K562 (cell line): ENCODE measurements at regions not wholly inside any gene's neighbourhood (a gene's known extent, or its start where the extent isn't known, plus 50 kb on each side); places are given as distances from the start of the nearest gene placed in this dataset.

Experiments
- ATAC-seq: fragments of 200-7000 bp; cut with Tn5 transposase; 3 replicates; pipeline ENCODE4 v1.9.1; 2020; ENCODE audit warnings: moderate library complexity
- BruUV-seq: library from RNA; stranded (reverse); fragments of 400-500 nt; replicated peaks from 2 replicates; lab custom pipeline; 2021; lab: Mats Ljungman, UMichigan
- CTCF ChIA-PET: fragments of 300-600 bp; formaldehyde crosslinking; extraction: SDS; loops from one replicate; lab custom pipeline; 2021; ENCODE audit warnings: low intra/inter-chr PET ratio; lab: Yijun Ruan, JAX
- POLR2A ChIA-PET: fragments of 300-600, 350-650 bp; sonication (Branson Sonifier 250); formaldehyde crosslinking; extraction: SDS; loops from one replicate; lab custom pipeline; 2021; ENCODE audit warnings: antibody characterized with exemption, inconsistent platforms; lab: Yijun Ruan, JAX
- DNase-seq, 4 experiments: peaks; one replicate each; pipeline versions ENCODE4 v3.0.0 to v3.0.0-alpha.2; 2011 to 2018; ENCODE audit warnings: low spot score in 3 of 4, mixed read lengths in 3 of 4; ENCODE audit errors: extremely low read depth in 1 of 4
- FAIRE-seq: peaks from 2 replicates; lab custom pipeline; 2011; peaks lifted over from hg19 to GRCh38; lab: Jason Lieb, UNC
- H2AFZ ChIP-seq: 2 replicates; pipeline ENCODE4 v1.6.0; 2011; ENCODE audit warnings: low read depth, low read length, control low read depth, inconsistent platforms
- H3K27ac ChIP-seq: fragments of 200-600 bp; 3 replicates; pipeline ENCODE4 v1.8.0; 2011; ENCODE audit warnings: low read depth, mild to moderate bottlenecking, control low read depth, inconsistent platforms, low read length, moderate library complexity, mixed read lengths; ENCODE audit errors: extremely low read depth
- H3K27me3 ChIP-seq, 2 experiments: fragments of 300-600 bp in 1 of 2; 2 replicates in 1 of 2; 3 replicates in 1 of 2; pipeline versions ENCODE4 v1.6.0 to v1.8.0; 2011; ENCODE audit warnings: inconsistent platforms in 2 of 2, low read length in 2 of 2, mild to moderate bottlenecking in 1 of 2, mixed read lengths in 1 of 2, moderate library complexity in 1 of 2; ENCODE audit not compliant: control insufficient read depth in 2 of 2, insufficient read depth in 2 of 2
- H3K36me3 ChIP-seq: fragments of 300-600 bp; 3 replicates; pipeline ENCODE4 v1.8.0; 2011; ENCODE audit warnings: mild to moderate bottlenecking, low read length, inconsistent platforms; ENCODE audit not compliant: control insufficient read depth, insufficient read depth
- H3K4me1 ChIP-seq, 2 experiments: fragments of 200-600 bp in 1 of 2; replicated peaks in 1 of 2; 2 replicates in 1 of 2; 3 replicates in 1 of 2; pipeline versions ENCODE4 v1.5.1 to v1.8.0; 2011; ENCODE audit warnings: inconsistent platforms in 2 of 2, low read length in 2 of 2, mild to moderate bottlenecking in 1 of 2, mixed read lengths in 1 of 2, moderate library complexity in 1 of 2; ENCODE audit not compliant: control insufficient read depth in 2 of 2, insufficient read depth in 2 of 2
- H3K4me2 ChIP-seq: 2 replicates; pipeline ENCODE4 v1.6.1; 2011; ENCODE audit warnings: low read length, control low read depth, inconsistent platforms, mixed read lengths; ENCODE audit not compliant: insufficient read depth
- H3K4me3 ChIP-seq: fragments of 200-600 bp; sonication (generic), shearing (Covaris generic); 2 replicates; pipeline ENCODE4 v1.5.1; 2016; ENCODE audit warnings: control low read depth, inconsistent platforms
- H3K79me2 ChIP-seq: fragments of 200-600 bp; 3 replicates; pipeline ENCODE4 v1.8.0; 2011; ENCODE audit warnings: low read length, inconsistent platforms; ENCODE audit not compliant: control insufficient read depth, insufficient read depth
- H3K9ac ChIP-seq, 2 experiments: 2 replicates each; pipeline versions ENCODE4 v1.6.0 to v1.6.1; 2011; ENCODE audit warnings: low read depth in 2 of 2, low read length in 2 of 2, control low read depth in 1 of 2, inconsistent platforms in 1 of 2, mild to moderate bottlenecking in 1 of 2, mixed read lengths in 1 of 2; ENCODE audit not compliant: insufficient read depth in 1 of 2
- H3K9me1 ChIP-seq: one replicate; pipeline ENCODE4 v1.6.0; 2011; ENCODE audit warnings: inconsistent platforms, mild to moderate bottlenecking, low read length, moderate library complexity; ENCODE audit not compliant: control insufficient read depth, insufficient read depth
- H3K9me3 ChIP-seq: replicated peaks from 2 replicates; pipeline ENCODE4 v1.5.1; 2011; ENCODE audit warnings: low read depth, low read length, inconsistent platforms; ENCODE audit not compliant: control insufficient read depth, insufficient read depth
- H4K20me1 ChIP-seq: replicated peaks from 2 replicates; pipeline ENCODE4 v1.6.1; 2011; ENCODE audit warnings: low read length, inconsistent platforms, mixed read lengths; ENCODE audit not compliant: control insufficient read depth, insufficient read depth
- CAMTA2 ChIP-seq: fragments of 250-450 bp; sonication (Bioruptor Pico); conservative IDR thresholded peaks from 2 replicates; pipeline ENCODE4 v1.5.1; 2022
- CHCHD3 ChIP-seq: fragments of 250-450 bp; sonication (Bioruptor Pico); IDR thresholded peaks from 2 replicates; pipeline ENCODE4 v2.1.2; 2022; ENCODE audit warnings: mild to moderate bottlenecking
- COPS2 ChIP-seq: fragments of 450-650 bp; conservative IDR thresholded peaks from 2 replicates; pipeline ENCODE4 v1.6.1; 2016; ENCODE audit warnings: mild to moderate bottlenecking, moderate library complexity
- CREB3 ChIP-seq: fragments of 450-650 bp; conservative IDR thresholded peaks from 2 replicates; pipeline ENCODE4 v1.6.1; 2016; ENCODE audit warnings: missing genetic modification characterization, low read depth, mild to moderate bottlenecking, missing compliant biosample characterization, moderate library complexity
- CTBP1 ChIP-seq: fragments of 450-650 bp; IDR thresholded peaks from 2 replicates; pipeline ENCODE4 v1.6.1; 2016; ENCODE audit warnings: borderline replicate concordance
- EGR1 ChIP-seq: fragments of 450-650 bp; conservative IDR thresholded peaks from 2 replicates; pipeline ENCODE4 v1.6.1; 2017; ENCODE audit warnings: mild to moderate bottlenecking
- FIP1L1 ChIP-seq: fragments of 200-400 bp; formaldehyde crosslinking; IDR thresholded peaks from 2 replicates; pipeline ENCODE4 v1.6.1; 2018; ENCODE audit warnings: mild to moderate bottlenecking, low read depth, low read length; ENCODE audit not compliant: poor library complexity, severe bottlenecking
- NCOR1 ChIP-seq: fragments of 450-650 bp; IDR thresholded peaks from 2 replicates; pipeline ENCODE4 v1.6.1; 2016; ENCODE audit warnings: mild to moderate bottlenecking, moderate library complexity
- POLR2AphosphoS5 ChIP-seq: IDR thresholded peaks from 2 replicates; pipeline ENCODE4 v1.6.1; 2011; ENCODE audit warnings: mild to moderate bottlenecking, low read depth, low read length, moderate library complexity; ENCODE audit not compliant: control insufficient read depth, insufficient read depth
- SMARCE1 ChIP-seq: fragments of 450-650 bp; IDR thresholded peaks from 2 replicates; pipeline ENCODE4 v1.7.1; 2016; ENCODE audit warnings: mild to moderate bottlenecking
- SPI1 ChIP-seq: IDR thresholded peaks from 2 replicates; pipeline ENCODE4 v1.6.1; 2011; ENCODE audit warnings: low read depth, low read length, control low read depth, borderline replicate concordance
- ZNF134 ChIP-seq: fragments of 250-450 bp; sonication (Bioruptor Pico); conservative IDR thresholded peaks from 2 replicates; pipeline ENCODE4 v1.4.0; 2020
- ZNF23 ChIP-seq: fragments of 250-450 bp; sonication (Bioruptor Pico); IDR thresholded peaks from 2 replicates; pipeline ENCODE4 v1.4.0; 2020; ENCODE audit warnings: mild to moderate bottlenecking
- in situ Hi-C: fragments of 300-500 bp; cut with MboI; formaldehyde crosslinking; loops from 4 replicates; pipeline ENCODE4 v1.15.0; 2018; ENCODE audit warnings: inconsistent platforms, mixed read lengths
- intact Hi-C: fragments of 100-400 bp; cut with micrococcal nuclease; formaldehyde crosslinking; loops from 2 replicates; pipeline ENCODE4 v1.14.2; 2022

GRCh38 chr1:55819011-55819410, 603.8 kb upstream of the USP24 start:
- BruUV-seq: no TSS peak
- in situ Hi-C loops: no loop called here
- ChIA-PET CTCF (no interaction called here), POLR2A (no interaction called here)
- Histone ChIP-seq H3K9ac (no peak overlapping the region), H3K27ac (no peak overlapping the region), H2AFZ (no peak overlapping the region), H3K79me2 (no peaks in the 10 kb centered on the region)
- intact Hi-C loops: no loop called here
- TF ChIP-seq NCOR1 (no peak), ZNF23 (no peak), EGR1 (no peak), CAMTA2 (CRISPR knock-in tag) (no peak), SMARCE1 (no peak), CTBP1 (no peak), POLR2AphosphoS5 (no peak), ZNF134 (no peak), COPS2 (no peak), CREB3 (tag) (no peak), FIP1L1 (no peak), SPI1 (no peak), CHCHD3 (CRISPR knock-in tag) (no peak)
- TF ChIP-seq, all 486 proteins: peak for 0
- H4K20me1 ChIP-seq: no peaks in the 10 kb centered on the region
- no peak overlapping the region for H3K4me2 ChIP-seq
- H3K36me3 ChIP-seq: no peaks in the 10 kb centered on the region
- H3K4me3 ChIP-seq: no peak overlapping the region
- DNase-seq (no peak), ATAC-seq (no peak), FAIRE-seq (no peak)
- no peaks in the 10 kb centered on the region for H3K4me1 ChIP-seq
- no peaks in the 10 kb centered on the region for H3K27me3 ChIP-seq
- H3K9me3 ChIP-seq: no peaks in the 10 kb centered on the region
- H3K9me1 ChIP-seq: no peaks in the 10 kb centered on the region
